ENCODE measurements at regions not wholly inside any gene's neighbourhood (a gene's known extent, or its start where the extent isn't known, plus 50 kb on each side); places are given as distances from the start of the nearest gene placed in this dataset.
"Not testable (repeated sequence)": the region's sequence is repeated elsewhere in the genome, so short reads cannot be mapped to it uniquely, and the experiment has no call there.

DNA sequence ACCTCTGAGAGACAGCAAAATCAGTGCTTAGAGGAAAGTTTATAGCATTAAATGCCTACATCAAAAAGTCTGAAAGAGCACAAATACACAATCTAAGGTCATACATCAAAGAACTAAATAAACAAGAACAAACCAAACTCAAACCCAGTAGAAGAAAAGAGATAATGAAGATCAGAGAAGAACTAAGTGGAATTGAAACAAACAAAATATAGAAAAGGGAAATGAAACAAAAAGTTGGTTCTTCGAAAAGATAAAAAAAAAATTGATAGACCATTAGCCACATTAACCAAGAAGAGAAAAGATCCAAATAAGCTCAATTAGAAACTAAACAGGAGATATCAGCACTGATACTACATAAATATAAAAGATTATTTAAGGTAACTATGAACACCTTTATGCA is 280.0 kb upstream of the NRG3 start:
- H3F3A ChIP-seq (ENCODE audit: insufficient read depth, low read length): no peaks in the 10 kb centered on the region
- H3K4me2 ChIP-seq (ENCODE audit: low read length): no peak overlapping the region
- no peaks in the 10 kb centered on the region for H3K4me1 ChIP-seq (ENCODE audit: insufficient read depth, low read length, severe bottlenecking)
- H2AFZ ChIP-seq (ENCODE audit: low read length): no peak overlapping the region
- TF ChIP-seq EZH2 (IDR thresholded peaks at IDR 0.05; ENCODE audit: borderline replicate concordance, low read length): no peak
- TF ChIP-seq, protein P1, sequence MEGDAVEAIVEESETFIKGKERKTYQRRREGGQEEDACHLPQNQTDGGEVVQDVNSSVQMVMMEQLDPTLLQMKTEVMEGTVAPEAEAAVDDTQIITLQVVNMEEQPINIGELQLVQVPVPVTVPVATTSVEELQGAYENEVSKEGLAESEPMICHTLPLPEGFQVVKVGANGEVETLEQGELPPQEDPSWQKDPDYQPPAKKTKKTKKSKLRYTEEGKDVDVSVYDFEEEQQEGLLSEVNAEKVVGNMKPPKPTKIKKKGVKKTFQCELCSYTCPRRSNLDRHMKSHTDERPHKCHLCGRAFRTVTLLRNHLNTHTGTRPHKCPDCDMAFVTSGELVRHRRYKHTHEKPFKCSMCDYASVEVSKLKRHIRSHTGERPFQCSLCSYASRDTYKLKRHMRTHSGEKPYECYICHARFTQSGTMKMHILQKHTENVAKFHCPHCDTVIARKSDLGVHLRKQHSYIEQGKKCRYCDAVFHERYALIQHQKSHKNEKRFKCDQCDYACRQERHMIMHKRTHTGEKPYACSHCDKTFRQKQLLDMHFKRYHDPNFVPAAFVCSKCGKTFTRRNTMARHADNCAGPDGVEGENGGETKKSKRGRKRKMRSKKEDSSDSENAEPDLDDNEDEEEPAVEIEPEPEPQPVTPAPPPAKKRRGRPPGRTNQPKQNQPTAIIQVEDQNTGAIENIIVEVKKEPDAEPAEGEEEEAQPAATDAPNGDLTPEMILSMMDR (IDR thresholded peaks at IDR 0.05; ENCODE audit: low read length): no peak
- no peaks in the 10 kb centered on the region for H3K79me2 ChIP-seq (ENCODE audit: insufficient read depth, low read length)
- H3K9ac ChIP-seq (ENCODE audit: low read length): no peak overlapping the region
- no peaks in the 10 kb centered on the region for H4K20me1 ChIP-seq (ENCODE audit: insufficient read depth, low read length)
- H3K27ac ChIP-seq (ENCODE audit: low read depth, low read length, poor library complexity, severe bottlenecking): no peak overlapping the region
- no peaks in the 10 kb centered on the region for H3K9me2 ChIP-seq (ENCODE audit: low read depth, low read length)
- no peaks in the 10 kb centered on the region for H3K36me3 ChIP-seq (ENCODE audit: insufficient read depth, low read length)
- H3K27me3 ChIP-seq (ENCODE audit: insufficient read depth, low read length): no peaks in the 10 kb centered on the region
- H3K9me3 ChIP-seq (ENCODE audit: low read length): no peaks in the 10 kb centered on the region
- no peak overlapping the region for H3K4me3 ChIP-seq (ENCODE audit: low read depth, low read length, poor library complexity, severe bottlenecking)

DNA sequence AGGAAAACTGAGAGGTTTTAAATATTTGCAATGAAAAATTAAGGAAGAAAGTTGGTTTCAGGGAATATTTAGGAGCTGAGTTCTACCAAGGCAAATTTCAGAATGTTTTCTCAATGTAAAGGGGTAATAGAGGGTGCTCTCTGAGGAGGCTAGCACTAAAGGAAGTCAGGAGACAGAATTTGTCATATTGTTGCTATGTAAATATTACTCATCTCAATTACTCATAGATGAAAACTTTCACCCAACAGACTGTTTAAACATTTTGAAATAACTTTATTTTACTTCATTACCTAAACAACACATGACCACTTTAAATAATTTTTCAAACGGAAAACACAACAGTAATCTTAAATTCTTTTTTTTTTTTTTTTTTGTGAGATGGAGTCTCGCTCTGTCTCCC is 274.8 kb upstream of the NRG3 start:
- no peaks in the 10 kb centered on the region for H3K36me3 ChIP-seq (ENCODE audit: insufficient read depth, low read length)
- H3K79me2 ChIP-seq (ENCODE audit: insufficient read depth, low read length): no peaks in the 10 kb centered on the region
- no peak overlapping the region for H3K4me2 ChIP-seq (ENCODE audit: low read length)
- H3K4me1 ChIP-seq (ENCODE audit: insufficient read depth, low read length, severe bottlenecking): no peaks in the 10 kb centered on the region
- TF ChIP-seq, protein P1 (IDR thresholded peaks at IDR 0.05; ENCODE audit: low read length): no peak
- TF ChIP-seq EZH2 (IDR thresholded peaks at IDR 0.05; ENCODE audit: borderline replicate concordance, low read length): no peak
- no peak overlapping the region for H3K4me3 ChIP-seq (ENCODE audit: low read depth, low read length, poor library complexity, severe bottlenecking)
- H3K9ac ChIP-seq (ENCODE audit: low read length): no peak overlapping the region
- H3K9me2 ChIP-seq (ENCODE audit: low read depth, low read length): no peaks in the 10 kb centered on the region
- H3K27ac ChIP-seq (ENCODE audit: low read depth, low read length, poor library complexity, severe bottlenecking): no peak overlapping the region
- no peaks in the 10 kb centered on the region for H3K9me3 ChIP-seq (ENCODE audit: low read length)
- H3F3A ChIP-seq (ENCODE audit: insufficient read depth, low read length): no peaks in the 10 kb centered on the region
- no peaks in the 10 kb centered on the region for H3K27me3 ChIP-seq (ENCODE audit: insufficient read depth, low read length)
- no peaks in the 10 kb centered on the region for H4K20me1 ChIP-seq (ENCODE audit: insufficient read depth, low read length)
- H2AFZ ChIP-seq (ENCODE audit: low read length): no peak overlapping the region

DNA sequence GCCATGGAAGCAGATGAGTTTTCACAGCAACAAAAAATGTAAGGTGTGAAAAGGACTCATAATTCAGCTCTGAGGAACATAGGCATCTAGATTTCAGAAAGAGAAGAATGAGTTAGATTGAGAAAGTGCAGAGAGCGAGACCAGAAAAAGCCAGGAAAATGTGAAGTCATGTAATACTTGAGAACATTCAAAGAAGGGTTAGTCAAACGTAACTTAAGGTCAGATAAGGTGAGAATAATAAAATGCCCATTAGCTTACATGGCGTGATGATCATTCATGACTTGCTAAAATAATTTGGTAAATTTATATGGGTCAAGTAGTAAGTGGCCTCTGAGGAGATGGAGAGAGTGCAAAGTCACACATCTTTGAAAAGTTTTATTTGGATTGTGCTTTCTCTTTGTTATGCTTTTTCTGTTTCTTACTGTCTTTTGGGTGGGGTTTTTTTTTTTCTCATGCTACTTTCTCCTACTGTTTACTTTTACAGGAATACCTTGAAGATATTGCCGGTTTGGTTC is 271.8 kb upstream of the NRG3 start:
- Histone ChIP-seq H3K9me3 (ENCODE audit: low read length) (no peaks in the 10 kb centered on the region), H3K27ac (ENCODE audit: low read depth, low read length, poor library complexity, severe bottlenecking) (no peak overlapping the region), H3K4me2 (ENCODE audit: low read length) (no peak overlapping the region), H2AFZ (ENCODE audit: low read length) (no peak overlapping the region), H3K27me3 (ENCODE audit: insufficient read depth, low read length) (no peaks in the 10 kb centered on the region), H3K4me1 (ENCODE audit: insufficient read depth, low read length, severe bottlenecking) (no peaks in the 10 kb centered on the region), H3F3A (ENCODE audit: insufficient read depth, low read length) (no peaks in the 10 kb centered on the region), H3K79me2 (ENCODE audit: insufficient read depth, low read length) (no peaks in the 10 kb centered on the region), H3K9ac (ENCODE audit: low read length) (no peak overlapping the region), H3K4me3 (ENCODE audit: low read depth, low read length, poor library complexity, severe bottlenecking) (no peak overlapping the region), H4K20me1 (ENCODE audit: insufficient read depth, low read length) (no peaks in the 10 kb centered on the region), H3K9me2 (ENCODE audit: low read depth, low read length) (no peaks in the 10 kb centered on the region), H3K36me3 (ENCODE audit: insufficient read depth, low read length) (no peaks in the 10 kb centered on the region)
- no peak for TF ChIP-seq EZH2 (IDR thresholded peaks at IDR 0.05; ENCODE audit: borderline replicate concordance, low read length)
- TF ChIP-seq, protein P1 (IDR thresholded peaks at IDR 0.05; ENCODE audit: low read length): no peak

DNA sequence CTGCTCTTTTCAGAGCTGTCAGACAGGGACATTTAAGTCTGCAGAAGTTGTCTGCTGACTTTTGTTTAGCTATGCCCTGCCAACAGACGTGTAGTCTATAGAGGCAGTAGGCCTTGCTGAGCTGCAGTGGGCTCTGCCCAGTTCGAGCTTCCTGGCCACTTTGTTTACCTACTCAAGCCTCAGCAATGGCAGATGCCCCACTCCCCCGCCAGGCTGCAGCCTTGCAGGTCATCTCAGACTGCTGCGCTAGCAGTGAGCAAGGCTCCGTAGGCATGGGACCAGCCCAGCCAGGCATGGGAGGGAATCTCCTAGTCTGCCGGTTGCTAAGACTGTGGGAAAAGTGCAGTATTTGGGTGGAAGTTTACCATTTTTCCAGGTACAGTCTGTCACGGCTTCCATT is 230.5 kb upstream of the NRG3 start:
- not testable (repeated sequence) for H3K9me3 ChIP-seq (ENCODE audit: low read length); H3K9me2 ChIP-seq (ENCODE audit: low read depth, low read length); H4K20me1 ChIP-seq (ENCODE audit: insufficient read depth, low read length); H3F3A ChIP-seq (ENCODE audit: insufficient read depth, low read length); H2AFZ ChIP-seq (ENCODE audit: low read length); H3K9ac ChIP-seq (ENCODE audit: low read length); H3K79me2 ChIP-seq (ENCODE audit: insufficient read depth, low read length); H3K27ac ChIP-seq (ENCODE audit: low read depth, low read length, poor library complexity, severe bottlenecking); H3K4me2 ChIP-seq (ENCODE audit: low read length); H3K4me1 ChIP-seq (ENCODE audit: insufficient read depth, low read length, severe bottlenecking); H3K36me3 ChIP-seq (ENCODE audit: insufficient read depth, low read length); H3K27me3 ChIP-seq (ENCODE audit: insufficient read depth, low read length); H3K4me3 ChIP-seq (ENCODE audit: low read depth, low read length, poor library complexity, severe bottlenecking)
